ENCODE measurements at regions not wholly inside any gene's neighbourhood (a gene's known extent, or its start where the extent isn't known, plus 50 kb on each side); places are given as distances from the start of the nearest gene placed in this dataset.

DNA sequence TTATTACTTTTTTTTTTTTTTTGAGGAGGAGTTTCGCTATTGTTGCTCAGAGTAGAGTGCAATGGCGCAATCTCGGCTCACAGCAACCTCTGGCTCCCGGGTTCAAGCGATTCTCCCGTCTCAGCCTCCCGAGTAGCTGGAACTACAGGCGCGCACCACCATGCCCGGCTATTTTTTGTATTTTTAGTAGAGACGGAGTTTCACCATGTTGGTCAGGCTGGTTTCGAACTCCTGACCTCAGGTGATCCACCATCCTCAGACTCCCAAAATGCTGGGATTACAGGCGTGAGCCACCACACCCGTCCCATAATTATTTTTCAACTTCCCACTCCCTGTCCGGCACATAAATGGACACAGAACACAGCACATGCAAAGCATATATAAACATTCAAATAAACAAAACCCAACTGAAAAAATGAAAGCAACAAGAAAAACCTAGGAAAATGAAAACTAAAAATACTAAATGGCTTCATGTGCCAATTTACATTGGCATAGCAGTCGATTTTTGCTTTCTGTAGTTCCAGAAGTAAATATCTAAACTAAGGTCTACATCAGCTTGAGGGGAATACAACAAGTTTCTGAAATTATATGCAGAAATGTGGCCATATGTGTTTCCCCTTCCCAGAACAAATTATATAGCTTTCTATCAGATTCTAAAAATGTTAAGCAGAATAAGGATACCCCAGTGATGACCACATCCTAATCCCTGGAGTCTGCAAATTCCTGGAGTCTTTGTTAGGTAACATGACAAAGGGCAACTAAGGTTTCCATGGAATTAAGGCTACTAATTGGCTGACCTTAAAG lies 113.9 kb downstream of the HFE start:
- H3K4me3 ChIP-seq (ENCODE audit: low read depth, low read length): no peak overlapping the region
- DNase-seq (ENCODE audit: low read depth): peak; percentile 25
- TF ChIP-seq POLR2A (IDR thresholded peaks at IDR 0.05; ENCODE audit: extremely low read depth, insufficient read length) (no peak), MYC (IDR thresholded peaks at IDR 0.05; ENCODE audit: low read depth, low read length) (no peak), MAX (IDR thresholded peaks at IDR 0.05; ENCODE audit: low read depth, low read length) (no peak), CTCF (IDR thresholded peaks at IDR 0.05; ENCODE audit: low read depth, low read length) (no peak)

- TF ChIP-seq POLR2A (IDR thresholded peaks at IDR 0.05; ENCODE audit: extremely low read depth, insufficient read length) (no peak), CTCF (IDR thresholded peaks at IDR 0.05; ENCODE audit: low read depth, low read length) (no peak), MAX (IDR thresholded peaks at IDR 0.05; ENCODE audit: low read depth, low read length) (no peak), MYC (IDR thresholded peaks at IDR 0.05; ENCODE audit: low read depth, low read length) (no peak)
- DNase-seq (ENCODE audit: low read depth): no peak
- H3K4me3 ChIP-seq (ENCODE audit: low read depth, low read length): no peak overlapping the region
Measured at GRCh38 chr6:26202201-26202611, 115.0 kb downstream of the HFE start.

GRCh38 chr6:26202811-26203583 lies 115.8 kb downstream of the HFE start:
- H3K4me3 ChIP-seq (ENCODE audit: low read depth, low read length): no peak overlapping the region
- no peak for TF ChIP-seq POLR2A (IDR thresholded peaks at IDR 0.05; ENCODE audit: extremely low read depth, insufficient read length)
- DNase-seq (ENCODE audit: low read depth): no peak

DNA sequence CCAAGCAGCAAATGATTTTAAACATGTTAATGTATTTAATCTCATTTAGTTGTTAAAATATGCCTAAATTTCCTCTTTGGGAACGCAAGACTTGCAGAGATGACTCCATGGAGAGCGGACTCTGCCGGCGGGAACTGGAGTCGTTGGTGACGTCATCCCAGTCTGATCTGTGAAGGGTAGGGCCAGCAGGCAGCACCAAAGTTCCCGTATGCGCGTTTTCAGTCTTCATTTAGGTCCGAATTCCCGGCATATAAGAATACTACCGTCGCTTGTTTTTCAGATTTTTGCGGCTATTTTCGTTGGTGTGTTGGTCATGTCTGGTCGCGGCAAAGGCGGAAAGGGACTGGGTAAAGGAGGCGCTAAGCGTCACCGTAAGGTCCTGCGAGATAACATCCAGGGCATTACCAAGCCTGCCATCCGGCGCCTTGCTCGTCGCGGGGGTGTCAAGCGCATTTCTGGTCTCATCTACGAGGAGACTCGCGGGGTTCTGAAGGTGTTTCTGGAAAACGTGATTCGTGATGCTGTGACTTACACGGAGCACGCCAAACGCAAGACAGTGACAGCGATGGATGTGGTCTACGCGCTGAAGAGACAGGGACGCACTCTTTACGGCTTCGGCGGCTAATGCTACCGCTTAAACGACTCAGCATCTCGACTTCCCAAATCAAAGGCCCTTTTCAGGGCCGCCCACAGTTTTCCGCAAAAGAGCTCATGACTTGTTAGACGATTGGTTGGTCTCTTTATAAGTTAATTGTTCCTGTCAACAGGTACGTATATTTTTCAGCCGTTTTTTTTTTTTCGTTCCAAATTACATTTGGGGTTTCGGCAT lies 117.3 kb downstream of the HFE start:
- H3K4me3 ChIP-seq (ENCODE audit: low read depth, low read length): peak overlapping the region; percentile 79
- peak; percentile 99 for DNase-seq (ENCODE audit: low read depth)
- peak; percentile 98 for TF ChIP-seq POLR2A (IDR thresholded peaks at IDR 0.05; ENCODE audit: extremely low read depth, insufficient read length)
- no peak for TF ChIP-seq MYC (IDR thresholded peaks at IDR 0.05; ENCODE audit: low read depth, low read length)

DNA sequence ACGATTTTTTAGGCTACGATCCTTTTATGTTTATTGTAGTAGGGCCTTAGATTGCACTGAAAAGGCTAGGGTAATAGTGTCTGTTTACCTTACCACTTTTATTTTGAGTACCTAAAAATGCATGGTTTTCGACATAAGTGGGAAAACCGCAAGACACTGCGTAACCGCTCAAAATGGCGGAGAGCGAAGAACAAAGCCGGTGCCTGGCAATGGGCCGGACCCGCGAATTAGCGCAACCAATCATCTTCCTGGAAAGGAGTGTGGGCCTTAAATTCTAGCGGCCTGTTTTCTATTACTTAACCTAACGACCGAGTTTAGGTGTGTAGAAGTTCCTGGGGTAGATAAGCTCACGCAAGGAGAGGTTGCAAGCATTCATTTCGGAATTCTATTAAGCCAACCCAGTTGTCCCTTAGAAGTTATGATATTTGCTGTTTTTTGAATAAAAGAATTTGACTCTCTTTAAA lies 118.0 kb downstream of the HFE start:
- peak; percentile 93 for DNase-seq (ENCODE audit: low read depth)
- H3K4me3 ChIP-seq (ENCODE audit: low read depth, low read length): peak overlapping the region; percentile 79
- peak; percentile 40; the same call in 1 of the 2 replicates for TF ChIP-seq MYC (IDR thresholded peaks at IDR 0.05; ENCODE audit: low read depth, low read length)
- TF ChIP-seq POLR2A (IDR thresholded peaks at IDR 0.05; ENCODE audit: extremely low read depth, insufficient read length): peak; percentile 23
- TF ChIP-seq MAX (IDR thresholded peaks at IDR 0.05; ENCODE audit: low read depth, low read length): no peak
- no peak for TF ChIP-seq CTCF (IDR thresholded peaks at IDR 0.05; ENCODE audit: low read depth, low read length)

DNA sequence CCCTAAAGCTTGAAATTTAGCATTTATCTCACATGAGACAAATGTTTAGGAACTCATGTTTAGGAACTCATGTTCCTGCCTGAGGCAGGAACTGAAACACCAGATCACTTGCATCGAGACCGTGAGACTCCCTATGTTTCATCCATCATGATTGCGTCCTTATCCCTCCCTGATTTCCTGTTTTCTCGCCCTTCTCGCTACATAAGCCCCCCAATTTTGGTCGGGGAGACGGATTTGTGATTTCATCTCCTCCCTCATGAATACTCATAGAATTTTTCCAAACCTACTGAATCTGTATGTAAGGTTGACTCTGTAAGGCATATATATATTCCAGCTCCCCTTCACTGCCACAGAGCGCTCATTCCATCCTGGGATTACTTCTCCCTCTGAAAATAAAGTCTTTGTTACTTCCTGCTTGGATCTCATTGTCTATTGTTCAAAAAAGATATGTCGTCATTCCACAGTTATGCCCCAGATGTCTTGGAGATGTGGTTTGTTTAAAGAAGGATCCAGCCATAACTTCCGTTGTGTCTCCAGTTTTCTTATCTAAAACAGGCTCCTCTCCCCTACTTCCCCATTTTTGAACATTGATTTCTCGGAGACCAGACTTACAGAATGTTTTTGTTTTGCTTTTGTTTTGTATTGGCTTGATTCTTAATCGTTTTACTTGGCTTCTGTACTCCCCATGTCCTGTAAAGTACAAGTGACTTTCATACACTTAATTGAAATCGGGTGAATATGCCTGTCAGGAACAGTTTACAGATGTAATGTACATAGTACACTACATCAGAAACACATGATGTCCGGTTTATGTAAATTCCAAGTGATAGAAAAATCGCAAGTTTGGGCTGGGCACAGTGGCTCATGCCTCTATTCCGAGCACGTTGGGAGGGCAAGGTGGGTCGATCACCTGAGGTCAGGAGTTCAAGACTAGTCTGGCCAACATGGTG lies 118.7 kb downstream of the HFE start:
- peak overlapping the region; percentile 79 for H3K4me3 ChIP-seq (ENCODE audit: low read depth, low read length)
- DNase-seq (ENCODE audit: low read depth): peak; percentile 90
- no peak for TF ChIP-seq POLR2A (IDR thresholded peaks at IDR 0.05; ENCODE audit: extremely low read depth, insufficient read length)
- TF ChIP-seq CTCF (IDR thresholded peaks at IDR 0.05; ENCODE audit: low read depth, low read length): no peak
- TF ChIP-seq MAX (IDR thresholded peaks at IDR 0.05; ENCODE audit: low read depth, low read length): no peak
- TF ChIP-seq MYC (IDR thresholded peaks at IDR 0.05; ENCODE audit: low read depth, low read length): no peak
